Tibial nerve (tissue), 4 donors: ENCODE measurements at regions not wholly inside any gene's neighbourhood (a gene's known extent, or its start where the extent isn't known, plus 50 kb on each side); places are given as distances from the start of the nearest gene placed in this dataset.
A peak's percentile ranks its signal among the peaks of the same experiment; 100 is the strongest.

Experiments used
- EP300 ChIP-seq, 2 donors: sonication (generic); formaldehyde crosslinking; IDR thresholded peaks; one replicate each; pipeline ENCODE4 v1.6.1; 2017; ENCODE audit warnings: antibody characterized with exemption in 2 of 2, mild to moderate bottlenecking in 1 of 2
- POLR2A ChIP-seq, 2 donors: fragments of 450-650 bp; IDR thresholded peaks; one replicate each; pipeline ENCODE4 v1.6.1; 2017; ENCODE audit warnings: antibody characterized with exemption in 2 of 2, mild to moderate bottlenecking in 2 of 2, moderate library complexity in 2 of 2
- TF ChIP-seq, protein P1 (sequence below), 5 experiments: fragments of 200-600 bp in 3 of 5; fragments of 450-650 bp in 2 of 5; sonication (generic) in 3 of 5; IDR thresholded peaks; one replicate each; pipeline ENCODE4 v1.5.1; 2016 to 2019; ENCODE audit warnings: antibody characterized with exemption in 5 of 5, mild to moderate bottlenecking in 3 of 5, moderate library complexity in 2 of 5

DNA sequence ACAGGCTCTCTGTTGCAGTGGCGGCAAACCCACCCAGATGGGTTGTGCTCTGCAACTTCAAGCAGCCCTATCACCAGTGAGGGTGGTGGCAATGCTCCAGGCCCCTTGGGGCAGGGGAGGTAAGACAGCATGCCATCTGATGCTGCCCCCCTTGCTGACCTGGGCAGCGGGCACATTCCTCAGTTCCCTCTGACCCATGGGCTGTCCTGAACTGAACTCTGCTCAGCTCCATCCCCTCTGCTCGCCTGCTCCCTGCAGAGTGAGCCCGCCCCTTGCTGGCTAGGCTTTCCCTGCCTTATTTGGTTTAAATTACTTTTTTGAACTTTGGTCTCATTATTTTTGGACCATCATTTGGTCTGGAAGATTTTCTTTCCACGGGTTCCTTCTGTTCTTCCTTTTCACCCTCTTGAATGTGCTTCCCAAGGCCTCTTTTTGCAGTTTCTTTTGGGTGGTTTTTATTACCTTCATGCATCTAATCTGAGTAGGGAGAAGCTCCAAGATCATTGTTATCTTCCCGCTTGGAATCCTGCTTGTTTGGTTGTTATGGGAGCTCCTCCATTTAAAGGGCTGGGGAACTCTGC is 565.4 kb downstream of the TNS1 start:
- TF ChIP-seq, protein P1, sequence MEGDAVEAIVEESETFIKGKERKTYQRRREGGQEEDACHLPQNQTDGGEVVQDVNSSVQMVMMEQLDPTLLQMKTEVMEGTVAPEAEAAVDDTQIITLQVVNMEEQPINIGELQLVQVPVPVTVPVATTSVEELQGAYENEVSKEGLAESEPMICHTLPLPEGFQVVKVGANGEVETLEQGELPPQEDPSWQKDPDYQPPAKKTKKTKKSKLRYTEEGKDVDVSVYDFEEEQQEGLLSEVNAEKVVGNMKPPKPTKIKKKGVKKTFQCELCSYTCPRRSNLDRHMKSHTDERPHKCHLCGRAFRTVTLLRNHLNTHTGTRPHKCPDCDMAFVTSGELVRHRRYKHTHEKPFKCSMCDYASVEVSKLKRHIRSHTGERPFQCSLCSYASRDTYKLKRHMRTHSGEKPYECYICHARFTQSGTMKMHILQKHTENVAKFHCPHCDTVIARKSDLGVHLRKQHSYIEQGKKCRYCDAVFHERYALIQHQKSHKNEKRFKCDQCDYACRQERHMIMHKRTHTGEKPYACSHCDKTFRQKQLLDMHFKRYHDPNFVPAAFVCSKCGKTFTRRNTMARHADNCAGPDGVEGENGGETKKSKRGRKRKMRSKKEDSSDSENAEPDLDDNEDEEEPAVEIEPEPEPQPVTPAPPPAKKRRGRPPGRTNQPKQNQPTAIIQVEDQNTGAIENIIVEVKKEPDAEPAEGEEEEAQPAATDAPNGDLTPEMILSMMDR (IDR thresholded peaks at IDR 0.05), result no peak
- TF ChIP-seq POLR2A (IDR thresholded peaks at IDR 0.05) (no peak), EP300 (IDR thresholded peaks at IDR 0.05) (peak in 1 of 2 donors; percentile 23)
